SIG-M5 treated with dmso at 0.1 percent for 504 hours (cell line): ENCODE measurements at regions not wholly inside any gene's neighbourhood (a gene's known extent, or its start where the extent isn't known, plus 50 kb on each side); places are given as distances from the start of the nearest gene placed in this dataset.

Experiments used
- DNase-seq: peaks from one replicate; lab custom pipeline; 2025; ENCODE audit not compliant: unreplicated experiment; lab: John Stamatoyannopoulos, UW

DNA sequence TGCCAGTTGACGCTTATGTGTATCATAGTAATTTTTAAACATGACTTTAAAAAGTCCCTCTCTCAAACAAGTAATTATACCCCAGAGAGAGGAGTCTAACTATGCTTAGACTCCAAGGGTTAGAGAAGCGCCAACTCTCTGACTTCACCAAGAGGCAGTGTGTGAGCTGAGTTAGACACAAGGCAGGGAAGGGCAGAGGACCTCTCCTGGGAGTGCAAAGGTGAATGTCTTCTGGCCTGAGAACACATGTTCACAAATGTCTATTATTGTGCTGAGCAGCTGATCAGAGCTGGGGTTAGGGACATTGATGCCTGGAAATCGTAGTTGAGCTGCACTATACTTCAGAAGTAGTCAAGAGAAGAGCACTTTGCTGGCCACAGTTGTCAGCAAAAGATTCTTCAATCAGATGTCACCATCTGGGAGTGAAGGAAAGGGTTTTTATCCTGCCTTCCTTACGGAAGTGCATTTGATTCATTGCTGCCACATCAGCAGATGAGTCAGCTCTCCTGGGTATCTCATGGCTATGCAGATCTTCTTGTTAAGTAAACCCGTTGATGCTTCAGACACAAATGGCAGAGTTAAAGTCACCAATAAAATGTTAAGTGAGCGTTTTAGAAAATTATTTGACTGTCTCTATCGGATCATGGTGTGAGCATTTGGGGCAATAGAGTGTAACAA lies 283.2 kb upstream of the ARGLU1 start:
- DNase-seq: no peak

GRCh38 chr13:106846571-106847448 lies 278.9 kb upstream of the ARGLU1 start:
- no peak for DNase-seq

- DNase-seq: no peak
Observed at GRCh38 chr13:106836186-106836802, 268.4 kb upstream of the ARGLU1 start.

DNA sequence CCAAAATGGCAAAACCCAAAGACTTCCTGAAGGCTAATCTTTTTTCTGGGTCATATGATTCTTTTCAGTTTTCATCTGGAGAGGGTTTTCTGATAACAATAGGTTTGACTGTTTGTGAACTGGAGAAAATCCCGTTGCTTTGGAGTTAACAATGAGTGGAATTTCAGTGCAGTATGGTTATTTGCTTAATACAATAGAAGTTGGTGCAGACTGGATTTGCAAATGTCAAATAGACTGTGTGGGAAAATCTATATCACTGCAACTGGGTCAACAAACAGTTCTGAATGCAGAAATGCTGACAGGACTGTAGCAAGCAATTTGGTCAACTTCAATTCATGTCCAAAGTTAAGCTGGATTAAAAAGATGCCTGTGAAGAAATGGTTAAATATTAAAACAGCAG lies 267.5 kb upstream of the ARGLU1 start:
- no peak for DNase-seq

- DNase-seq: no peak
Observed at GRCh38 chr13:106821979-106822378, 254.0 kb upstream of the ARGLU1 start.

DNA sequence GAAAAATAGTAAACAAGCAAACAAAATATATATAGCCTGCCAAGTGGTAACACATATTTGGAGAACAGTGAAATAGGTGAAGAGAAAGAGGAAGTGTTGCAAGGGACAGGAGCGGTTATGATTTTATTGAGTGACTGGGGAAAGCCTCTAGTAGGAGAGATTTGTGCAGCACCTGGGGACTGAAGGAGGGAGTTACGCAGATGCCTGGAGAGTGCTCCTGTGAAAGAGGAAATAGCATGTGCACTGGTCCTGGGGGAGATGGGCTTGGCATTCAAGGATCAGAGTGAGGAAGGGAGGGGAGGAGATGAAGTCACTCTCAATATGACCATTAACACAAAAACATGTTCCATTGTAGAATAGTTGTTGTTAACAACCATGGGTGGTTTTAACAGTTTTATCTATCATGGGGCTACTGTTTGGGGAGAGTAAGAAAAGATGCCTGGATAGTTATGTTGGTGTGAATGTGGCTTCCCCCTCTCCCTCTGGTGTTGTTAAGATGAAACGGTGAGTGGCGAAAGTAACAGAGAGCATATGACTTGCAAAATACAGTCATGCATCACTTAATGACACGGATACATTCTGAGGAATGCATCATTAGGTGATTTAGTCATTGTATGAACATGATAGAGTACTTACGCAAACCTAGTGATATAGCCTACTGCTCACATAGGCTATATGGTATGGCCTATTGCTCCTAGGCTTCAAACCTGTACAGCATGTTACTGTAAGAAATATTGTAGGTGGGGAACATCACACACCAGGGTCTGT lies 251.7 kb upstream of the ARGLU1 start:
- DNase-seq: no peak

DNA sequence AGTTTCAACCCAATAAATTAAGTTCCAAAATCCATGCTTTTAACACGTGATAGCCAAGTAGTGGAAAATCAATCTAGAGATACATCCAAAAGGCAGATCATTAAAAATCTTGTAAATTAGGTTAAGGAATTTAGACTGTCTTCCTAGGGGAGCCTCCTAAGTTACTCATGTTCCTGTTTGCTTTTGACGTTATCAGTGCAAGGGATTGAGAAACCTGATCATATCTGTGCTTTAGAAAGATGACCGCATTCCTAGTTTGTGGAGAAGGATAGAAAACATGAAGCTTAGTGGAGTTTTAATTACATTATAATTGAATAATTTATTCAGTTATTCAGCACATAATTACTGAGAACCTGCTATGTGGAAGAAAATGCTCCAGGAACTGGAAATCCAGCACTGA lies 251.0 kb upstream of the ARGLU1 start:
- DNase-seq: no peak

DNA sequence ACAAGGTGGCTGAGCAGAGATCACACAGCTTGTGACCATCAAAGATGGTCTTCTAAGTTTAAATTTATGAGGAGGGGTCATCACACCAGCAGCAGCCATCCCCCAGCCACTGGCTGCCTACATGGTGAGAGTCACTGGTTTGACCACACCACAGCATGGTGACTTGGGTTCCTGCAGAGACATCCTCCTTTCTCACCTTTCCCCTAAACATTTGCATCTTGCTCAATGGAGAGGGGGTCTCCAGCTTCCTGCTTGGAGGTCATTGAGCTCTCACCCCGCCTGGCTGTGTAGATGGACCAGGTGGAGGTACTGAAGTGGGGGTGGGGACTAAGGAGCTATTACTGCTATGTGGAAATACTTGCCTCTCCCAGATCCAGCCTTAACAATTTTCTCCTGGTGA lies 247.6 kb upstream of the ARGLU1 start:
- no peak for DNase-seq

GRCh38 chr13:106814463-106814862 lies 246.5 kb upstream of the ARGLU1 start:
- DNase-seq: no peak

GRCh38 chr13:106810069-106810468 lies 242.1 kb upstream of the ARGLU1 start:
- no peak for DNase-seq

GRCh38 chr13:106804991-106805390 lies 237.1 kb upstream of the ARGLU1 start:
- DNase-seq: no peak

DNA sequence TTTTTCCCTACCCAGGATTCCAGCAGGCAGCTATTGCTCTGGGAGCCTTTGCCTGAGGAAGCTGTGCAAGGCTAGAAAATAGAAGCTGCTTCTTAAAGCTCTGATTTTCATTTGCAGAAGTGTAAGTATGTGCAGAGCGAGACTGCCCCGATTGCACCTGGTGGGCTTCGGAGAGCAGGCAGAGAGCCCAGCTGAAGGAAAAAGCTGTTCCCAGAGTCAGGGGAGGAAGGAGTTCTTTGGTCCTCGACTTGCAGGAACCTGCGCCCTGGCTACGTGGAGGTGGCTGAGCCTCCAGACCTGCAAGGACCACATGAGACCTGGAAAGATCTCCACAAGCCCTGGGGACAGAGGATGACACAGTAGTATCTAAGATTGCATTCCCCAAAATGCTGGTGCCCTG lies 235.0 kb upstream of the ARGLU1 start:
- no peak for DNase-seq

GRCh38 chr13:106799781-106800335 lies 231.9 kb upstream of the ARGLU1 start:
- DNase-seq: no peak

GRCh38 chr13:106797081-106797640 lies 229.2 kb upstream of the ARGLU1 start:
- DNase-seq: no peak

DNA sequence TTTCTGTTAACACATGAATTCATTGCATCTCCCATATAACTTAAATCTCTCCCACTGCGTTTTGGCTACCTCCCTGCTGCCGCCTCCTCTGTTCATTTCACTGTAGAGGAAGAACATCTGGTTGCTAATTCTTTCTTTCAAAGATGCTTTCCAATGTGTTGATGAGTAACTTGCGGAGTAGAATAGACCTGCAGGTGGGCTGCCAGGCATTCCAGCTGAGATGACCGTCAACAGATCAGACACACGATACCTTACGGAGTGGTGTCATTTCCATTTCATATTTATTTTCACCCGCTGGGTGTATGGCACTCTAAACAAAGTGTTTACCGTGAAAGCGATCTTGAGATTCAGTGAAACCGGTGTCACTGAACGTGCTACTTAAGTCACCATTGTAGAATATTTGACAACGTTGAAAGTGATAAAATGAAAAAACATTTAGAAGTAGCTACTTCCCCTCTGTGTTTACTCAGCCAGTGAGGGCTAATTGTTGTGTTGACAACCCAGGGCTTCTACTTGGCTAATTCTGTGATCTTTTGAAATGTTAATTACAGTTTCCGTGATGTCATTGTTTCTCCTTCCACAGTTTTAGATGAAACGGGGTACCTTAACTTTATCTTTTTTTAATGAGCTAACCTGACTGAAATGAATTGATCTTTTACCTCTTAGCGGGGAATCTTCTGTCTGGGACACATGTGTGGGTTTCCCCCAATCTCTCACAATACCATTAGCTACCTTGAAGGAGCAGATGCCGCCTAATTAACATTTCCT lies 228.5 kb upstream of the ARGLU1 start:
- no peak for DNase-seq

DNA sequence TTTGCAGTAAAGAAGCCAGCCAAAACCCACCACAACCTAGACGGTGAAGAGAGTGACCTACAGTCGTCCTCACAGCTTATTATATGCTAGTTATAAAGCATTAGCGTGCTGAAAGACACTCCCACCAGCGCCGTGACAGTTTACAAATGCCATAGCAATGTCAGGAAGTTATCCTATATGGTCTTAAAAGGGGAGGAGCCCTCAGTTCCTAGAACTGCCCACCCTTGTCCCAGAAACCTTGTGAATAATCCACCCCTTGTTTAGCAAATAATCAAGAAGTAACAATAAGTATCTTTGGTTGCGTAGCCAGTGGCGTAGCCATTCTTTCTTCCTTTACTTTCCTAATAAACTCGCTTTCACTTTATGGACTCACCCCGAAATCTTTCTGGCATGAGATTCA lies 227.9 kb upstream of the ARGLU1 start:
- no peak for DNase-seq

- DNase-seq: no peak
Observed at GRCh38 chr13:106794117-106794516, 226.2 kb upstream of the ARGLU1 start.

GRCh38 chr13:106789911-106790310 lies 222.0 kb upstream of the ARGLU1 start:
- no peak for DNase-seq

GRCh38 chr13:106786006-106786563 lies 218.1 kb upstream of the ARGLU1 start:
- DNase-seq: peak; percentile 26

- no peak for DNase-seq
Observed at GRCh38 chr13:106774621-106775020, 206.7 kb upstream of the ARGLU1 start.
